ENCODE measurements at regions not wholly inside any gene's neighbourhood (a gene's known extent, or its start where the extent isn't known, plus 50 kb on each side); places are given as distances from the start of the nearest gene placed in this dataset.

DNA sequence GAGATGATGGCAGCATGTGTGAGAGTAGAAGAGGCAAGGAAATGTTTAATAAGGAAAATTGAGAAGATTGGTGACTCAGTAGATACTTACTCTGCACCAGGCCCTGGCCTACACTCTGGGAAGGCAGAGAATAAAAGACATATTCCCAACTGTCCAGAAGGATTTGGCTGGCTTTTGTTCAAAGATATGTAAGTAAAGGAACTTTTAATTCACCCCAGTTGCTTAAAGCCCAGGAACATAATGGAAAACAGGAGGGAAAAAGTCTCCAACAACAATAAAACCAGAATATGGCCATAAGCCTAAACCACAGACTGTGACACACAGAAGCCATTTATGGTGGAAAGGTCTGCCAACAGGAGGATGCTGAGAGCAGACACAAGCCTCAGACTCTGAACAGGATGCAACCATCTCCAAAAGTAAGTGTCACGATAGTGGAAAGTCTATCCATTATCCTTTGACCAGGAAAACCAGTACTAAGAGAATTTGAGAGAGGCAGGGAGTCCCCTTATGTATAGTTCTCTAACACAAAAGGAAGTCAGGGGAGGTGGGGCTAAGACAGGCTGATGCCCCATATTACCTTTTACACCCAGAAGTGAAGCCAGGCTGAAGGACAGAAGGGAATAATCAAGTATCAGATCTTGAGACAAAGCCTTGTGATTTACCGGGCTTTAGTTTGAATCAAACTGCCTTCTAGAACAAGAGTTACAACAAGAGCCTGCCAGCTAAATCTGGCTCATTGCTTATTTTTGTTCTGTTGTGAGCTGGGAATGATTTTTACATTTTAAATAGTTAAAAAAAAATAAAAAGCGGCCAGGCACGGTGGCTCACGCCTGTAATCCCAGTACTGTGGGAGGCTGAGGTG is 169.5 kb upstream of the STARD13 start:
- TF ChIP-seq EZH2 (IDR thresholded peaks at IDR 0.05; ENCODE audit: borderline replicate concordance, insufficient read depth, low read depth, low read length, poor library complexity, severe bottlenecking) (no peak), CTCF (IDR thresholded peaks at IDR 0.05) (no peak)

Data from B cell (primary cell).